GM12873 (cell line): ENCODE measurements at regions not wholly inside any gene's neighbourhood (a gene's known extent, or its start where the extent isn't known, plus 50 kb on each side); places are given as distances from the start of the nearest gene placed in this dataset.

ENCODE experiments used
- CTCF ChIP-seq: IDR thresholded peaks from 2 replicates; pipeline ENCODE4 v1.5.1; 2012; ENCODE audit warnings: low read depth, mild to moderate bottlenecking, moderate library complexity, low read length, control low read depth; ENCODE audit not compliant: insufficient read depth; ENCODE audit errors: missing control alignments

- TF ChIP-seq CTCF: no peak
Measured at GRCh38 chrX:7225338-7225737, 77.4 kb upstream of the PUDP start.

GRCh38 chrX:7223271-7223670 lies 75.3 kb upstream of the PUDP start:
- TF ChIP-seq CTCF: no peak

GRCh38 chrX:7220121-7220520 lies 72.2 kb upstream of the PUDP start:
- TF ChIP-seq CTCF: no peak

- no peak for TF ChIP-seq CTCF
Measured at GRCh38 chrX:7219153-7219705, 71.3 kb upstream of the PUDP start.

- TF ChIP-seq CTCF: no peak
Measured at GRCh38 chrX:7218321-7219152, 70.6 kb upstream of the PUDP start.

- no peak for TF ChIP-seq CTCF
Measured at GRCh38 chrX:7216981-7217587, 69.1 kb upstream of the PUDP start.

GRCh38 chrX:7215842-7216241 lies 67.9 kb upstream of the PUDP start:
- TF ChIP-seq CTCF: no peak
